Activated CD4-positive, alpha-beta T cell treated with anti-CD3 and anti-CD28 coated beads, Interleukin-2, amount 10 ng/mL, durations not matched to agents 24 days and 14 days (primary cell): ENCODE measurements at regions not wholly inside any gene's neighbourhood (a gene's known extent, or its start where the extent isn't known, plus 50 kb on each side); places are given as distances from the start of the nearest gene placed in this dataset.
"Not testable (repeated sequence)": the region's sequence is repeated elsewhere in the genome, so short reads cannot be mapped to it uniquely, and the experiment has no call there.

Experiments used
- DNase-seq: peaks from one replicate; pipeline ENCODE4 v3.0.0; 2022
- H3K27ac Mint-ChIP-seq: one replicate; pipeline ENCODE4 v1.8.0; 2022; ENCODE audit warnings: mild to moderate bottlenecking, mixed read lengths
- H3K27me3 Mint-ChIP-seq: one replicate; pipeline ENCODE4 v1.8.0; 2022; ENCODE audit warnings: mixed read lengths
- H3K36me3 Mint-ChIP-seq: one replicate; pipeline ENCODE4 v1.8.0; 2022; ENCODE audit warnings: low read depth, mild to moderate bottlenecking, mixed read lengths
- H3K4me1 Mint-ChIP-seq: one replicate; pipeline ENCODE4 v1.8.0; 2021; ENCODE audit warnings: mixed read lengths
- H3K4me3 Mint-ChIP-seq: one replicate; pipeline ENCODE4 v1.8.0; 2022; ENCODE audit warnings: mild to moderate bottlenecking, moderate library complexity, mixed read lengths
- H3K9me3 Mint-ChIP-seq: one replicate; pipeline ENCODE4 v1.8.0; 2021; ENCODE audit warnings: mixed read lengths
- intact Hi-C: fragments of 100-400 bp; cut with micrococcal nuclease; formaldehyde crosslinking; loops from one replicate; pipeline ENCODE4 v1.15.1; 2023

GRCh38 chr1:83440021-83440420 lies 558.9 kb downstream of the TTLL7 start:
- H3K36me3 Mint-ChIP-seq, H3K27ac Mint-ChIP-seq, intact Hi-C loops, H3K4me3 Mint-ChIP-seq, DNase-seq, H3K27me3 Mint-ChIP-seq, H3K4me1 Mint-ChIP-seq, H3K9me3 Mint-ChIP-seq: not testable (repeated sequence)

DNA sequence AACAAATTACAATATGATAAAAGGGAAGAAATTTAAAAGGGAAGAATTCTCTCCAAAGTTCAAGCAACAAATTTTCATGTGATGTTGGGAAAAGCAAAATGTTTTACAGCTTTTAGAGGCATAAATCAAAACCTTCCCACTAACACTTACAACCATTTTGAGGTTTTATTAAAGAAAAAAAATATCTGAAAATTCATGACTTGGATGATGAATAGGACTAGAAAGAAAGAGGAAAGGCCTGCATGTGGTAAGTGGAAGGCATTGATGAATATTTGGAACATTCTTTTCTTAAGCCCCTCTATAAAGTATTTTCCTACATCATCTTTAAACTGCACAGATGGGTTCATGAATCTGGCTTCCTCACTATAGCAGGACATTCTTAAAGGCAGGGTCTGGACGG lies 560.6 kb downstream of the TTLL7 start:
- intact Hi-C loops, H3K27ac Mint-ChIP-seq, DNase-seq: not testable (repeated sequence)

DNA sequence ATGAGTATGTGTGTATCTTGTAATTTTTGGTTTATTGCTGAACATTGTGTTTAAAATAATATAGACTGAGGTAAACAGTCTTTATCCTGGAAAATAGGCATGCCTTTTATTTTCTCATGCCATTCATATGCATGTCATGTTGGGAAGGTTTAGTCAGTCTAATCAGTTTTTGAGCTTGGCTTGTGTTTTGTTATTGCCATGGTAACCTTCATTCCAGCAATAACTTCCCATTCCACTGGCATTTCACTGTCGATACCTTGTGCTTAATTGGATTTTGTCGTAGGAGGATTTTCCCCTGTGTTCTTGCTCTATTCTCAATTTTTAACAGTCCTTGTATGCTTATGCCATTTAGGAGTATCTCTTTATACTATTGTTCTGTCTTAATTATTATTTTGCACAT lies 563.6 kb downstream of the TTLL7 start:
- H3K27ac Mint-ChIP-seq, H3K27me3 Mint-ChIP-seq, H3K9me3 Mint-ChIP-seq, DNase-seq, H3K4me1 Mint-ChIP-seq, intact Hi-C loops, H3K4me3 Mint-ChIP-seq, H3K36me3 Mint-ChIP-seq: not testable (repeated sequence)

More for the DNA sequence above, 560.6 kb downstream of the TTLL7 start:
- H3K9me3 Mint-ChIP-seq, H3K4me3 Mint-ChIP-seq, H3K36me3 Mint-ChIP-seq, H3K4me1 Mint-ChIP-seq, H3K27me3 Mint-ChIP-seq: not testable (repeated sequence)

DNA sequence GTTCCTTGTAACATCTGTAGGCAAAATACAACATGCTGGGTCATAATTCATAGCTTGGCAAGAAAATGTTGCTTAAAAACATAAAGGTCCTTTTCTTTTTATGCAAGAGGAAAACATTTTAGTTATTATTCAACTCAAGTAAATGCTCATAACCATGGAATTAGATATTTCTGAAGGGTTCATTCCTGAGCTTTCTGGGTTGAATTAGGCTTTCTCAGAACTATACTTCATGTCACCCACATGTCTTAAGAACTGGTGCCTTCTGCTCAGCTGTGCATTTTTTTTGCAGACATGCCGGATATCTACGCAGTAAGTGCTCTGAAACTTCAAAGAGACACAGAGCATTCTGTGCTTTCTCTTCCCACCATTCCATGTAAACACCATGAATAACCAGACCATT lies 571.4 kb downstream of the TTLL7 start:
- H3K36me3 Mint-ChIP-seq, H3K4me3 Mint-ChIP-seq, intact Hi-C loops, H3K4me1 Mint-ChIP-seq, H3K9me3 Mint-ChIP-seq, H3K27me3 Mint-ChIP-seq, H3K27ac Mint-ChIP-seq, DNase-seq: not testable (repeated sequence)

DNA sequence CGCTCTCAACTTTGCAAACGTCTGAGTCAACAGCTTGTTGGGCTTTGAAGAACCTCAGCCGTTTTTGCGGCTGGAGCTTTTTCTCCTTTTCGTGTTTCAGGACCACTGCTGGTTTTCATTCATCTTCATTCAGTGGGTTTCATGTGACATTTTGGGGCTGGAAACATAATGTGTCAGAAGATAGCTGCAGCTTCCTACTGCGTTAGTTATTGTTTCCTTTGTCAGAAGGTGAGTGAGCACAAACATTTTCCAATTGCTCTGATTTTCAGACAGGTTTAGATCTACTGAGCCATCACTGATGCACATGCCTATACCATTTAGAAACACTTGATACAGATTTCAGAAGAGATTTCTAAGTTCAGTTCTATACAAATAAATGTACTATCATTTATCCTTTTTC lies 575.5 kb downstream of the TTLL7 start:
- H3K9me3 Mint-ChIP-seq = peaks cover 18% of the 10 kb centered on the region
- H3K4me3 Mint-ChIP-seq, H3K4me1 Mint-ChIP-seq, H3K27me3 Mint-ChIP-seq, DNase-seq, H3K36me3 Mint-ChIP-seq, intact Hi-C loops, H3K27ac Mint-ChIP-seq: not testable (repeated sequence)

- Mint-ChIP-seq H3K9me3 (peaks cover 12% of the 10 kb centered on the region), H3K4me1 (peaks cover 7% of the 10 kb centered on the region), H3K27ac (no peak overlapping the region), H3K36me3 (no peaks in the 10 kb centered on the region), H3K27me3 (no peaks in the 10 kb centered on the region), H3K4me3 (no peak overlapping the region)
- intact Hi-C loops = no loop called here
- DNase-seq = no peak
Measured at GRCh38 chr1:83418558-83418957, 580.4 kb downstream of the TTLL7 start.

DNA sequence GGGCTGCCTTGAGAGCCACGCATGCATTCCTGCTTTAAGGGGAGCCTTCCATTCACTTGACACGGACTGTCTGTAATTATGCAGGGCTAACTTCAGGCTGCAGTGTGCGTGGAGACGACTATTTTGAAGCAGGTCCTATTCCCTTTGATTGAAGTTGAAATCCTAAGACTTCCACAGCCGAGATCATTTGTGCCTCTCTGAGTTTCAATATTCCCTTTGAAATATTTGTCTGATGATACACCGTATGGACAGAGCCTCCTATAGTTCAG lies 585.2 kb downstream of the TTLL7 start:
- intact Hi-C loops, H3K4me1 Mint-ChIP-seq, H3K27ac Mint-ChIP-seq, H3K4me3 Mint-ChIP-seq, H3K36me3 Mint-ChIP-seq, DNase-seq, H3K9me3 Mint-ChIP-seq, H3K27me3 Mint-ChIP-seq: not testable (repeated sequence)

DNA sequence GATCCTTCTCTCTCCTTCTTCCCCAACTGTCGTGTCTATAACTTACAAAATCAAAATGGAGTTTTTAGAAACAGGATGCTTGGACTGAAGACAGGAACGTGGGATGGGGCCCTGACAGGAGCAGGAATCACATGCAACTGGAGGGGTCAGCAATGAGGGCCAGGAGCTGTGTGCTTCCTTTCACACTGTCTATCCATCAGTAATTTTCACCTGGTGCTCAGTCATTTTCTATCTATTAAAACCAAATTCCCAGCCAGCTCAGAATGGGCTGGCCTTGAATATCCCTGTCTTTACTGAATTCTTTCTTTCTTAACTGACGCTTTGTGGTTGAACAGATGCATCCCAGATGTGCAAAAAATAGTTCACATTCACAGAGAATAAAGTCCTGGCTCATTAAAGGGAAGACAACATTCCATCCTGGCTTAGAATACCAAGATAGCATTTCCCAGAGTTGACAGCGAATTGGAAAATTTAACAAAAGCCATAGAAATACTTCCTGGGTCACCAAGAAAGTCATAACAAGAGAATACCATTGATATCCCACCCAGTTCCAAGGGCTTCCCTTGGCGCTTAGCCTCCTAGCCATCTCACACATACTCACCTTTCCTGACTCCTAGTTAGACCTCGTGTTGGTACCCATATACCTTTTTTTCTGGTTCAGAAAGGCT lies 588.1 kb downstream of the TTLL7 start:
- DNase-seq, H3K9me3 Mint-ChIP-seq, H3K27ac Mint-ChIP-seq, H3K4me3 Mint-ChIP-seq, H3K36me3 Mint-ChIP-seq, intact Hi-C loops, H3K4me1 Mint-ChIP-seq, H3K27me3 Mint-ChIP-seq: not testable (repeated sequence)

DNA sequence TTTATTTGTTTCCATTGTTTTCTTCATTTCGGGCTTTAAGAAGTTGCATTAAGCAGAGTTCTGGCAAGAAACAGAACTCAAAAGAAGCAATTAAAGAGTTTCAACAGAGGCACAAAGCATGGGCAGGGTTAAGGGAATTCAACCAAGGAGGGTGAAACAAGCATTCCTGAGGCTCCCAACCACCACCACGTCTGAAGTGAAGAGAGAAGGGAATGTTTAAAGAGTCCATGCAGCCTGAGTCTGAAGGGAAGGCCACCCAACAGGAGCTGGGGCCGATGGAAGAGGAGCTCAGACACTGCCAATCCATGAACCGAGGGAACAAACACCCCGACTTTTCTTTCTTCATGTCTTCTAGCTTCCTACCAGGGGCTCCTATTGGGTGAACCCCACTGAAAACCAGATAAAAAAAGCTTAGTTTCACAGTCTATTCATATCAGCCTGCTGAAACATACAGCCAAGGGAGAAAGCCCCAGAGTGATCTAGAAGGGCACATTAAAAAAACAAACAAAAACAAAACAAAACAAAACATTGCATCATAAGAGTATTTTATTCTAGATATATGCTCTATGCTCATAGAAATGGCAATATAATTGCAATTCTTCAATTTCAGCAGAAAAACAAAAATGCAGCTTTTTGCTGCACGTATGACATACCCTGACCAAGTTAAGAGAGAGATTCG lies 592.1 kb downstream of the TTLL7 start:
- peaks cover 12% of the 10 kb centered on the region for H3K4me1 Mint-ChIP-seq
- H3K36me3 Mint-ChIP-seq, intact Hi-C loops, H3K4me3 Mint-ChIP-seq, DNase-seq, H3K27me3 Mint-ChIP-seq, H3K27ac Mint-ChIP-seq, H3K9me3 Mint-ChIP-seq: not testable (repeated sequence)

GRCh38 chr1:83405789-83406188 lies 593.1 kb downstream of the TTLL7 start:
- DNase-seq, H3K9me3 Mint-ChIP-seq, H3K27me3 Mint-ChIP-seq, intact Hi-C loops, H3K36me3 Mint-ChIP-seq: not testable (repeated sequence)
- peaks cover 12% of the 10 kb centered on the region for H3K4me1 Mint-ChIP-seq
- H3K27ac Mint-ChIP-seq = peak overlapping the region; percentile 41
- H3K4me3 Mint-ChIP-seq = peak overlapping the region; percentile 58

- peaks cover 12% of the 10 kb centered on the region for H3K4me1 Mint-ChIP-seq
- DNase-seq, H3K9me3 Mint-ChIP-seq, H3K27me3 Mint-ChIP-seq, intact Hi-C loops, H3K36me3 Mint-ChIP-seq, H3K4me3 Mint-ChIP-seq, H3K27ac Mint-ChIP-seq: not testable (repeated sequence)
Measured at GRCh38 chr1:83403500-83403899, 595.4 kb downstream of the TTLL7 start.

GRCh38 chr1:83401146-83401545 lies 597.8 kb downstream of the TTLL7 start:
- H3K27ac Mint-ChIP-seq, H3K4me3 Mint-ChIP-seq, H3K36me3 Mint-ChIP-seq, H3K27me3 Mint-ChIP-seq, intact Hi-C loops, H3K9me3 Mint-ChIP-seq, DNase-seq: not testable (repeated sequence)
- peaks cover 11% of the 10 kb centered on the region for H3K4me1 Mint-ChIP-seq

DNA sequence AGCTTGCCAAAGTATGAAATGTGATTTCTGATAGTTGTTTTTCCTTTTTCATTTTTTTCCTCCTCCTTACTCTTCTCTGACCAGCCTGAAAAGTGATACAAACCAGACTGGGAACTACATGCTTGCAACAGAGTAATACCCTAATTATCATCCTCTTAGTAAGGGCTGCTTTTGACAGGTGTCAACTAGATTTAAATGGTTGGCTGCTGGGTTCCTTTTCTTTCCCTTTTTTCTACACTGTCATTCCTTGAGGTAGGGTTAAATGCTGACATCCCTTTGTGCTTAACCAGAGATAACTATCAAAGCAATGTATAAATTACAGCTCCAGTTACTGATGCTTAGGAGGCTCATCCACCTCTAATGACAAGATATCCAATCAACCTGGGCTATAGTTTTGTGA lies 598.8 kb downstream of the TTLL7 start:
- H3K27me3 Mint-ChIP-seq, DNase-seq, intact Hi-C loops, H3K4me3 Mint-ChIP-seq, H3K9me3 Mint-ChIP-seq, H3K4me1 Mint-ChIP-seq, H3K27ac Mint-ChIP-seq, H3K36me3 Mint-ChIP-seq: not testable (repeated sequence)

- H3K36me3 Mint-ChIP-seq, H3K4me3 Mint-ChIP-seq, H3K4me1 Mint-ChIP-seq, H3K27me3 Mint-ChIP-seq, DNase-seq, H3K27ac Mint-ChIP-seq, intact Hi-C loops, H3K9me3 Mint-ChIP-seq: not testable (repeated sequence)
Measured at GRCh38 chr1:83398125-83398524, 600.8 kb downstream of the TTLL7 start.

- H3K9me3 Mint-ChIP-seq, H3K4me1 Mint-ChIP-seq, H3K27me3 Mint-ChIP-seq, H3K27ac Mint-ChIP-seq, intact Hi-C loops, H3K36me3 Mint-ChIP-seq, H3K4me3 Mint-ChIP-seq, DNase-seq: not testable (repeated sequence)
Measured at GRCh38 chr1:83395130-83395529, 603.8 kb downstream of the TTLL7 start.
